ENCODE measurements at regions not wholly inside any gene's neighbourhood (a gene's known extent, or its start where the extent isn't known, plus 50 kb on each side); places are given as distances from the start of the nearest gene placed in this dataset.

DNA sequence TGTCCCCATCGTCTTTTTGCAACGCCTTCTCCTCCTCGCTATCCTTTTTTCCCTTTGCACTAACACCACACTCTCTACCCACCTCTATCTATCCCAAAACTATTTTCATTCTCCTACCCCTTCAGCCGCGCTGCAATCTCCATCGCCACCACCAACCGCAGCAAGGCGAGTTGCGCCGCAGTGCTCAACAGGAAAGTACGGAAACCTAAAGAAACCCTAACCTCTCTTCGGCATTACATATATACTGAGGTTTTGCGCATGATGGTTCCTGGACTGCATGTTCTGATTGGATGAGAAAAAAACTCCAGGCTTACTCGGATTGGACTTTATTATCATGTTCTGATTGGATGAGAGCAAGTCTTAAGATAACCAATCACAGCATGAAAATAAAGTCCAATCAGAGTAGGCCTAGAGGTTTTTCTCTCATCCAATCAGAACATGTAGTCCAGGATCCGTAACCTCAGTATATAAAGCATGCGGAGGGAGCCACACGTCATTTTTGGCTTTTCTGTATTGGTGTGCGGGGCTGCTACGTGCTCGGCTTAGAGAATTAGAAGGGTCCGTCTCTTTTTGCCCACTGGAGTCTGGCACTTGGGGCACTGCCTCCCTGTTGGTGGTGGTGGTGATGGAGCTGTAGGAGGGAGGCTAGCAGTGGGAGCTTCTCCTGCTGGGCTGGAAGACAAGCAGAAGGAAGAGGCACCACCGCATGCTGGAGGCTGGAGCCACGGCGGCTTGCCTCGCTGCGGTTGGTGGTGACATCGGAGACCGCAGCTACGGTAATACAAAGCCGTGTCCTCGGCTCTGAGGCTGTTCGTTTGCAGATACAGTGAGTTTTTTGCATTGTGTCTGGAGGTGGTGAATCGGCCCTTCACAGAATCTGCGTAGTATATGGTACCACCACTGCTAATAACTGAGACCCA lies 76.1 kb downstream of the TEKT4 start:
- TF ChIP-seq POLR2A (IDR thresholded peaks at IDR 0.05; ENCODE audit: low read length) (no peak), GATA1 (IDR thresholded peaks at IDR 0.05; ENCODE audit: low read depth, low read length) (no peak)

All from erythroblast (primary cell).